Ascending aorta (tissue), 2 donors: ENCODE measurements at regions not wholly inside any gene's neighbourhood (a gene's known extent, or its start where the extent isn't known, plus 50 kb on each side); places are given as distances from the start of the nearest gene placed in this dataset.
A peak's percentile ranks its signal among the peaks of the same experiment; 100 is the strongest.

Experiments
- DNase-seq, 2 donors: peaks; one replicate each; pipeline ENCODE4 v3.0.0-alpha.2; 2019; ENCODE audit warnings: low spot score in 2 of 2
- H3K27ac ChIP-seq, 2 donors: fragments of 200-600 bp; sonication (generic); one replicate each; pipeline ENCODE4 v1.5.1; 2016 to 2017; ENCODE audit warnings: mild to moderate bottlenecking in 1 of 2
- H3K27me3 ChIP-seq: fragments of 200-600 bp; sonication (generic); one replicate; pipeline ENCODE4 v1.5.1; 2017
- H3K36me3 ChIP-seq, 2 donors: fragments of 200-600 bp; sonication (generic); one replicate each; pipeline ENCODE4 v1.5.1; 2016
- H3K4me1 ChIP-seq, 2 donors: fragments of 200-600 bp; sonication (generic); one replicate each; pipeline ENCODE4 v1.5.1; 2016 to 2017; ENCODE audit warnings: mild to moderate bottlenecking in 1 of 2
- H3K4me3 ChIP-seq, 2 donors: fragments of 200-600 bp; sonication (generic); one replicate each; pipeline ENCODE4 v1.5.1; 2016 to 2017; ENCODE audit warnings: mild to moderate bottlenecking in 1 of 2
- H3K9me3 ChIP-seq, 2 donors: fragments of 200-600 bp; sonication (generic); one replicate each; pipeline ENCODE4 v1.5.1; 2016
- CTCF ChIP-seq, 3 experiments: fragments of 200-600 bp in 2 of 3; fragments of 450-650 bp in 1 of 3; sonication (generic) in 2 of 3; IDR thresholded peaks; one replicate each; pipeline ENCODE4 v1.5.1; 2016 to 2019; ENCODE audit warnings: antibody characterized with exemption in 3 of 3, mild to moderate bottlenecking in 1 of 3, moderate library complexity in 1 of 3
- intact Hi-C: fragments of 100-400 bp; cut with DNase I; formaldehyde crosslinking; loops from one replicate; pipeline ENCODE4 v1.15.1; 2023

DNA sequence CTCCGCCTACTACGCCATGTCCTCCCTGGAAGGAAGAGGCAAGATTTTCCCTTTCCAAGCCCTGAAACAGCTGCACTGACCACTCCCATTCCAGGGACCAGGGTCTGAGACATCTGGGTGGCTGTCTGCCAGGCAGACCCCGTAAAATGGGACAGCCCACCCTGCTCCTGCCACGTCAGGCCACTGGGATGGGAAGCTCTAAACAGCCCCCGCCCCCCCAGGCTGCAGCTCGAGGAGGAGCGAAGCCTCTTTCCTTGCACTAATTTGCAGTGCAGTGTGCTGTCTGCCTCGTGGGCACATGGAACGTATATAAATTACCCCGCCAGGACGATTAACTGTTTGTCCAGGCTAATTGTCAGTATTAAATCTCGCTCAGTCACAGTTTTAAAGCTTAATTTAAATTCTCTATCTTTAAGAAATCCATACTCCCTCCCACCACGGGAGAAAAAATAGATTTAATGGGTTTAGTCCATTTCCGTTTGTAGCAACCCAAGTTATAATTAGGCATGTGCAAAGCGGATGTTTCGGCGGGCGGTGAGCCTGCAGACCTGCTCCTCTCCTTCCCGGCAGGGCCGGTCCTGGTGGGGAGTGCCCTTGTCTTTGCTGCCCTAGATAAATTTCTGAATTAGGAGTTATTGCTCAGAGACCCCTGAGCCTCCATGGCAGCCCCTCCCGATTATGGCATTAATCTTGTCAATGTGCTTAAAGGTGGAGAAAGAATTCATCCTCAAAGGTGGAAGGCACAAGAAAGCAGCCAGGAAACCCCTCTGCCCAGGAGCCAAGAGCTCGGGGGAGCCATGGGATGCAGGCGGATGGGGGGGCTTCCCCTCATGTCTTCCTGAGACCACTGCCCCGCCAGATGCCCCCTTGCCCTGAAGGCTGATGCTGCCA lies 268.0 kb upstream of the TNRC6C start:
- no peak for TF ChIP-seq CTCF (IDR thresholded peaks at IDR 0.05)
- Histone ChIP-seq H3K27me3 (no peaks in the 10 kb centered on the region), H3K27ac (no peak overlapping the region), H3K4me1 (peaks cover 0 to 8% of the 10 kb centered on the region in 2 donors), H3K9me3 (no peaks in the 10 kb centered on the region), H3K4me3 (peak overlapping the region in 1 of 2 donors; percentile 50), H3K36me3 (no peaks in the 10 kb centered on the region)
- intact Hi-C loops: no loop called here
- DNase-seq: peak in 1 of 2 donors; percentile 60

DNA sequence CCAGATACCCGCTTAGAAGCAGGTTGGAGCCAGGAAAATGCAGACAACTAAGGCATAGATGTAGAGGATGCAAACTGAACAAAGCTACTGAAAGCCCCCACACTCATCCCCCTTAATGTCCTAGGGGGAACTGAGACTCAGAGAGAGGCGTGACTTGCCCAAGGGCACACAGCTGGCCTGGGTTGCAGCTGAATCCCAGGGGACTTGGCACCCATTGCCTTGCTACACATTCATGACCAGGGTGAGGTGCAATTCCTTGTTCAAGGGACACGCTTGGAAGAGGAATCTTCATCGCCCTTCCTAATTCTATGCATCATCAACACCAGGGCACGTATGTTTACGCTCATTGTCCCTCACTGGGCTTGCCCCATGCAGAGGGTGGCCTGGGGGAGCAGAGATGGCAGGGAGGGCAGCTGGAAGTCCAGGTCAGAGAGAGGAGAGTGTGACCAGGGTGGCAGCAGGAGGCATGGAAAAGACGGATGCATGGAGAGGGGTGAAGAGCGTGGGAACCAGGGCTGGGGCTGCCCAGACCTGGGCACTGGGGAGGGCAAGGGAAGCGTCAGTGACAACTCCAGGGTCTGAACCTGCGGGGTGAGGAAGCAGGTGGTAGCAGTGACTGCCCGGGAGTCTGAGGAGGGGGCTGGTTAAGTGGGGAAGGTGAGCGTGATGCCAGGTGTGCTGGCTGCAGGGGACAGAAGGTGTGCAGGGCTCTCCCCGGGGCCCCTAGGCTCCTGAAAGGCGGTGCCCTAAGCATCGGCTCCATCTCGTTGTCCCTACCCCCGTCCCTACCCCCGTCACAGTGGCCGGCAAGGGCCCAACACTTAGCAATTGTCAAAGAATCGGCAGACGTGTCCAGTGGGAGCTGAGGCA lies 267.1 kb upstream of the TNRC6C start:
- H3K27ac ChIP-seq: no peak overlapping the region
- H3K4me1 ChIP-seq: peaks cover 0 to 8% of the 10 kb centered on the region in 2 donors
- H3K36me3 ChIP-seq: no peaks in the 10 kb centered on the region
- no peak for TF ChIP-seq CTCF (IDR thresholded peaks at IDR 0.05)
- no peaks in the 10 kb centered on the region for H3K9me3 ChIP-seq
- intact Hi-C loops: no loop called here
- H3K4me3 ChIP-seq: no peak overlapping the region
- peak in 1 of 2 donors; percentile 54 for DNase-seq
- no peaks in the 10 kb centered on the region for H3K27me3 ChIP-seq

GRCh38 chr17:77692571-77693161 lies 265.8 kb upstream of the TNRC6C start:
- Histone ChIP-seq H3K4me3 (no peak overlapping the region), H3K4me1 (peaks cover 0 to 8% of the 10 kb centered on the region in 2 donors), H3K9me3 (no peaks in the 10 kb centered on the region), H3K27ac (no peak overlapping the region), H3K27me3 (no peaks in the 10 kb centered on the region), H3K36me3 (no peaks in the 10 kb centered on the region)
- no peak for TF ChIP-seq CTCF (IDR thresholded peaks at IDR 0.05)
- peak in 1 of 2 donors; percentile 39 for DNase-seq
- intact Hi-C loops: no loop called here

DNA sequence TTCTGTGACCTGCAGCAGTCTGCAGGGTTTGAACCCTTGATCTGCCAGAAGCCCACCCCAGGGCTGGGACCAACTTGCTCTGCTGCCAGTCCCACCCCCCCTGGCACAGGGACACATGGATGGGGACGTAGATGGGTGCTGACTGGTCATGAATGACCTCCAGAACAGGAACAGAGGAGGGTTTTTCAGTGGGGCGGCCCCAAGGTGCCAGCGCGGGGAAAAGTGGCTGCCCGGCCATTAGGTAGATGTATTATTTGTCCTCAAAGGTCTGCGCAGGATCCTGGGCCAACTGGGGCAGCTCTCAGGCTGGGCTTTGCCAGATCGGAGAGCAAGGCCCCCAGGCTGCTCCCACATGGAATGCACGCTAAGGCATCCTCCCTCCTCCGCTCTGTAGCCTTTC lies 265.2 kb upstream of the TNRC6C start:
- H3K9me3 ChIP-seq: no peaks in the 10 kb centered on the region
- intact Hi-C loops: no loop called here
- no peaks in the 10 kb centered on the region for H3K36me3 ChIP-seq
- peak in 1 of 2 donors; percentile 44 for DNase-seq
- no peaks in the 10 kb centered on the region for H3K27me3 ChIP-seq
- no peak overlapping the region for H3K27ac ChIP-seq
- H3K4me3 ChIP-seq: no peak overlapping the region
- no peak for TF ChIP-seq CTCF (IDR thresholded peaks at IDR 0.05)
- peaks cover 0 to 8% of the 10 kb centered on the region in 2 donors for H3K4me1 ChIP-seq

DNA sequence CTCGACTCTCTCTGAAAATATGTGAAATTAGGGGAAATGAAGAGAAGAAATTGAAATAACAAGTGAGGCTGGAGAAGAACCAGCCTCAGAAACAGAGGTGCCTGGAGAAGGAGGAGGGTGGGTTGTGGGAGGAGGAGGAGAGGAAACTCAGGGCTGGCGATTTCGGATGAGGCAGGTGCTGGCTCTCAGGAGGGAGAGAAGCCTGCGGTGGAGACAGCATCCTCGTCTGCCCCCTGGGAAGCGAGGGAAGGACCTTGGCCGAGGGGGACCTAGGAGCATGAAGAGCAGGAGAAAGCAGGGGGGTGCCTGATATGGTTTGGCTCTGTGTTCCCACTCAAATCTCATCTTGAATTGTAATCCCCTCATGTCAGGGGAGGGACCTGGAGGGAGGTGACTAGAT lies 264.7 kb upstream of the TNRC6C start:
- TF ChIP-seq CTCF (IDR thresholded peaks at IDR 0.05): no peak

More for the DNA sequence above, 264.7 kb upstream of the TNRC6C start:
- Histone ChIP-seq H3K9me3 (no peaks in the 10 kb centered on the region), H3K4me1 (peaks cover 0 to 8% of the 10 kb centered on the region in 2 donors), H3K27ac (no peak overlapping the region), H3K36me3 (no peaks in the 10 kb centered on the region), H3K27me3 (no peaks in the 10 kb centered on the region), H3K4me3 (no peak overlapping the region)
- peak in 1 of 2 donors; percentile 44 for DNase-seq
- intact Hi-C loops: no loop called here
